OCI-LY7 (cell line): ENCODE measurements at regions not wholly inside any gene's neighbourhood (a gene's known extent, or its start where the extent isn't known, plus 50 kb on each side); places are given as distances from the start of the nearest gene placed in this dataset.
A peak's percentile ranks its signal among the peaks of the same experiment; 100 is the strongest.

Experiments
- BruUV-seq: library from RNA; stranded (reverse); fragments of 400-500 nt; replicated peaks from 2 replicates; lab custom pipeline; 2021; lab: Mats Ljungman, UMichigan
- CTCF ChIA-PET: fragments of 300-600 bp; sonication (Branson Sonifier 250); formaldehyde crosslinking; loops from one replicate; lab custom pipeline; 2022; ENCODE audit warnings: antibody characterized with exemption; ENCODE audit not compliant: unreplicated experiment; lab: Charles Lee
- POLR2A ChIA-PET: fragments of 300-600 bp; sonication (Branson Sonifier 250); formaldehyde crosslinking; loops from one replicate; lab custom pipeline; 2022; ENCODE audit warnings: antibody characterized with exemption; lab: Charles Lee
- DNase-seq: peaks from one replicate; pipeline ENCODE4 v3.0.0-alpha.2; 2015; ENCODE audit warnings: low spot score
- H2AFZ ChIP-seq: fragments of 200-600 bp; sonication (generic), shearing (Covaris generic); 2 replicates; pipeline ENCODE4 v1.6.1; 2014; ENCODE audit warnings: mild to moderate bottlenecking, antibody characterized with exemption, low read length, moderate library complexity
- H3K27ac ChIP-seq: fragments of 200-600 bp; sonication (generic); 2 replicates; pipeline ENCODE4 v1.5.1; 2014; ENCODE audit warnings: mixed run types, low read depth, mild to moderate bottlenecking, moderate library complexity, low read length, inconsistent platforms; ENCODE audit not compliant: poor library complexity, severe bottlenecking
- H3K36me3 ChIP-seq: fragments of 200-600 bp; sonication (generic); 2 replicates; pipeline ENCODE4 v1.6.1; 2014; ENCODE audit warnings: mild to moderate bottlenecking, antibody characterized with exemption, low read length, moderate library complexity, mixed read lengths; ENCODE audit not compliant: insufficient read depth
- H3K4me1 ChIP-seq: fragments of 200-600 bp; sonication (generic); 2 replicates; pipeline ENCODE4 v1.5.1; 2014; ENCODE audit warnings: mild to moderate bottlenecking, low read length; ENCODE audit not compliant: insufficient read depth, poor library complexity, severe bottlenecking
- H3K4me2 ChIP-seq: fragments of 200-600 bp; sonication (generic); 2 replicates; pipeline ENCODE4 v1.6.1; 2014; ENCODE audit warnings: mild to moderate bottlenecking, low read length
- H3K4me3 ChIP-seq: fragments of 200-600 bp; sonication (generic); 2 replicates; pipeline ENCODE4 v1.5.1; 2014; ENCODE audit warnings: mild to moderate bottlenecking, low read depth, low read length; ENCODE audit not compliant: poor library complexity, severe bottlenecking
- H3K79me2 ChIP-seq: fragments of 200-600 bp; sonication (generic); 2 replicates; pipeline ENCODE4 v1.6.1; 2016; ENCODE audit warnings: low read depth, mild to moderate bottlenecking, low read length, moderate library complexity, mixed read lengths; ENCODE audit not compliant: insufficient read depth
- H3K9me2 ChIP-seq: fragments of 200-600 bp; sonication (generic); 2 replicates; pipeline ENCODE4 v1.6.1; 2016; ENCODE audit warnings: mild to moderate bottlenecking, low read length, mixed read lengths; ENCODE audit not compliant: insufficient read depth
- H3K9me3 ChIP-seq: fragments of 200-600 bp; sonication (generic); 2 replicates; pipeline ENCODE4 v1.6.1; 2014; ENCODE audit warnings: mild to moderate bottlenecking, mixed run types, low read length, mixed read lengths
- H4K20me1 ChIP-seq: fragments of 200-600 bp; sonication (generic); 2 replicates; pipeline ENCODE4 v1.6.1; 2014; ENCODE audit warnings: mild to moderate bottlenecking, antibody characterized with exemption, low read length, moderate library complexity, mixed read lengths; ENCODE audit not compliant: insufficient read depth
- CTCF ChIP-seq: fragments of 200-600 bp; sonication (generic); conservative IDR thresholded peaks from 2 replicates; pipeline ENCODE4 v1.5.1; 2014; ENCODE audit warnings: mild to moderate bottlenecking, antibody characterized with exemption, low read length, moderate library complexity, mixed read lengths
- EZH2phosphoT487 ChIP-seq: fragments of 200-600 bp; sonication (generic); IDR thresholded peaks from 2 replicates; pipeline ENCODE4 v1.6.1; 2018; ENCODE audit warnings: low read depth, borderline replicate concordance, mild to moderate bottlenecking, mixed run types, antibody characterized with exemption, low read length, moderate library complexity, mixed read lengths
- intact Hi-C: fragments of 100-400 bp; cut with micrococcal nuclease; formaldehyde crosslinking; loops from one replicate; pipeline ENCODE4 v1.10.0; 2022; ENCODE audit not compliant: unreplicated experiment

- intact Hi-C loops = no loop called here
- Histone ChIP-seq H3K27ac (no peak overlapping the region), H2AFZ (no peak overlapping the region), H3K9me3 (no peaks in the 10 kb centered on the region), H4K20me1 (no peaks in the 10 kb centered on the region), H3K79me2 (no peaks in the 10 kb centered on the region), H3K4me1 (no peaks in the 10 kb centered on the region), H3K36me3 (no peaks in the 10 kb centered on the region), H3K9me2 (no peaks in the 10 kb centered on the region), H3K4me2 (no peak overlapping the region), H3K4me3 (no peak overlapping the region)
- peak; percentile 16 for DNase-seq
- no TSS peak for BruUV-seq
- TF ChIP-seq CTCF = peak; percentile 77
- TF ChIP-seq EZH2phosphoT487 = no peak
- CTCF ChIA-PET = no interaction called here
- POLR2A ChIA-PET = no interaction called here
Observed at GRCh38 chr21:26715878-26716506, 129.2 kb downstream of the ADAMTS1 start.

GRCh38 chr21:26715116-26715515, 130.1 kb downstream of the ADAMTS1 start:
- no peak for TF ChIP-seq EZH2phosphoT487
- TF ChIP-seq CTCF = no peak
- no peak overlapping the region for H2AFZ ChIP-seq
- CTCF ChIA-PET = no interaction called here
- no peak overlapping the region for H3K4me3 ChIP-seq
- H3K4me2 ChIP-seq = no peak overlapping the region
- DNase-seq = no peak
- no peaks in the 10 kb centered on the region for H3K79me2 ChIP-seq
- H3K36me3 ChIP-seq = no peaks in the 10 kb centered on the region
- H3K27ac ChIP-seq = no peak overlapping the region
- H3K9me2 ChIP-seq = no peaks in the 10 kb centered on the region
- H3K9me3 ChIP-seq = no peaks in the 10 kb centered on the region
- no TSS peak for BruUV-seq
- intact Hi-C loops = no loop called here
- no peaks in the 10 kb centered on the region for H3K4me1 ChIP-seq
- POLR2A ChIA-PET = no interaction called here
- H4K20me1 ChIP-seq = no peaks in the 10 kb centered on the region

GRCh38 chr21:26710155-26710554, 135.1 kb downstream of the ADAMTS1 start:
- Histone ChIP-seq H3K9me2 (no peaks in the 10 kb centered on the region), H3K4me1 (no peaks in the 10 kb centered on the region), H2AFZ (no peak overlapping the region), H3K79me2 (no peaks in the 10 kb centered on the region), H4K20me1 (no peaks in the 10 kb centered on the region), H3K36me3 (no peaks in the 10 kb centered on the region), H3K4me2 (no peak overlapping the region), H3K9me3 (no peaks in the 10 kb centered on the region), H3K4me3 (no peak overlapping the region), H3K27ac (no peak overlapping the region)
- intact Hi-C loops = no loop called here
- TF ChIP-seq EZH2phosphoT487 = no peak
- TF ChIP-seq CTCF = no peak
- no peak for DNase-seq
- CTCF ChIA-PET = no interaction called here
- BruUV-seq = no TSS peak
- POLR2A ChIA-PET = interaction anchor here (0.6 kb wide), 1 partner anchor 10 kb away, joined by 3 read pairs; no protein-coding TSS in a partner anchor
